Stimulated activated memory B cell treated with anti-CD40 and anti-IgM and Interleukin-4, amounts not matched to agents 10 μg/mL and 1 μg/mL and 100 μg/mL, for 72 hours (primary cell): ENCODE measurements at regions not wholly inside any gene's neighbourhood (a gene's known extent, or its start where the extent isn't known, plus 50 kb on each side); places are given as distances from the start of the nearest gene placed in this dataset.
"Not testable (repeated sequence)": the region's sequence is repeated elsewhere in the genome, so short reads cannot be mapped to it uniquely, and the experiment has no call there.

Experiments used
- ATAC-seq: fragments of 150-1000 bp; cut with Tn5 transposase; 2 replicates; pipeline ENCODE4 v1.10.0; 2021
- H3K27ac Mint-ChIP-seq: one replicate; pipeline ENCODE4 v1.8.0; 2022; ENCODE audit warnings: mild to moderate bottlenecking, mixed read lengths
- H3K27me3 Mint-ChIP-seq: one replicate; pipeline ENCODE4 v1.8.0; 2022; ENCODE audit warnings: mixed read lengths
- H3K36me3 Mint-ChIP-seq: one replicate; pipeline ENCODE4 v1.8.0; 2022; ENCODE audit warnings: mixed read lengths
- H3K4me1 Mint-ChIP-seq: one replicate; pipeline ENCODE4 v1.8.0; 2022; ENCODE audit warnings: mixed read lengths
- H3K4me3 Mint-ChIP-seq: one replicate; pipeline ENCODE4 v1.8.0; 2022; ENCODE audit warnings: mild to moderate bottlenecking, moderate library complexity, mixed read lengths
- H3K9me3 Mint-ChIP-seq: one replicate; pipeline ENCODE4 v1.8.0; 2022; ENCODE audit warnings: mixed read lengths

DNA sequence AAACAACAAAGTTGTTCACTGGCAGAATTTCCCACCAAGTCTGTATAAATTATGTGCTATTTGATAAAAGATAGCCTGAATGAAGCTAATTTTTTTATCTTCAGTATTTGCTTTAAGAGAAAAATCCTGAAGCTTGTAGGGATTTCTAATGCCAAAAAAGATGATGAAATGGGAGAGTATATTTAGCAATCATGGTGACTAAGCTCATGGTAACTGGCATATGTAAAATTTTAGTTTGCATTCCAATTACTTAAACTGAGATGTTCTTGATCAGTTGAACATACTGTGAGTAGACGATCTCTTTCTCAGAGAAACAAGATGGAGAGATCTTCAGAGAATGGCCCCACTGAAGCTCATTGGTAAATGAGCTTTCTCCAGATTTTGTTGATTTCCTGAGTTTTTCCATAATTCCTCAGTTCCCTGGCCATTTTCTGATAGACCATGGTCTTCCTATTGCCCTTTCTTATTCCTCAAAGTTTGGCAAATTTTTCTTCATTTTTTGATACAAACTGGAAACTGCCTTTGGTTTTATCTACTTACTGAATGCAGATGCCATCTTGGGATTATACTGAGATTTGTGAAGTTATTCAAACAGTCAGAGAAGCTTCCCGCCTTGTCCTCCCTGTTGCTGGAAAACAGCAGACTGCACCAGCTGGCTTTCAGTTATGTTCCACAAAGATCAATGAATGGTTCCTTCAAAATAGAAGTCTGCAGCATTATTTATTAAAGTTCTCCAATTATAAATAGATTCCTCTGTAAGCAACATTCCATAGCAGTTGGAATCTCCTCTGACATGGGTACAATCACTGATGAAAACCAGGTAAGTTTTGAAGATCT, 68.3 kb upstream of the ALOX12 start:
- Mint-ChIP-seq H3K4me3 (no peak overlapping the region), H3K27ac (no peak overlapping the region)

DNA sequence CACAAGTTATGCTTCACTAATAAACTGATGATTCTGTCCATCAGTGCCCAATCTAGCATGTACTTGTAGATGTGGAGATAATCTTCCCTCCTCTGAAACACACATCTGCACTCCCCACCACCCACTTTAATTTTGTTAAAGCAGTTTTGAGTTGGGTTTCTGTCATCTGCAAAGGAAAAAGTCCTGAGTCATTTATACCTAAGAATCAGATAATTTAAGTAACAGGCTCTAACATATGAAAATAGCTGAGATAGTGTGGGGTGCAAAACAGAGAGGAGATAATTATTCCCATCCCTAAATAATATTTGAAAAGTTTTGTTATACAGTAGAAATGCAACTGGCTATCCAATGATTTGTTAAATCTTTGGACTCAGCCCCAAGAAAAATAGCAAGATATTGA, 67.7 kb upstream of the ALOX12 start:
- Mint-ChIP-seq H3K36me3 (peaks cover 6% of the 10 kb centered on the region), H3K4me3 (no peak overlapping the region), H3K27ac (no peak overlapping the region), H3K4me1 (peaks cover 4% of the 10 kb centered on the region), H3K9me3 (no peaks in the 10 kb centered on the region), H3K27me3 (no peaks in the 10 kb centered on the region)
- ATAC-seq: no peak

More for the DNA sequence above, 68.3 kb upstream of the ALOX12 start:
- no peaks in the 10 kb centered on the region for H3K27me3 Mint-ChIP-seq
- ATAC-seq: no peak
- H3K9me3 Mint-ChIP-seq: no peaks in the 10 kb centered on the region
- peaks cover 6% of the 10 kb centered on the region for H3K36me3 Mint-ChIP-seq
- peaks cover 6% of the 10 kb centered on the region for H3K4me1 Mint-ChIP-seq

DNA sequence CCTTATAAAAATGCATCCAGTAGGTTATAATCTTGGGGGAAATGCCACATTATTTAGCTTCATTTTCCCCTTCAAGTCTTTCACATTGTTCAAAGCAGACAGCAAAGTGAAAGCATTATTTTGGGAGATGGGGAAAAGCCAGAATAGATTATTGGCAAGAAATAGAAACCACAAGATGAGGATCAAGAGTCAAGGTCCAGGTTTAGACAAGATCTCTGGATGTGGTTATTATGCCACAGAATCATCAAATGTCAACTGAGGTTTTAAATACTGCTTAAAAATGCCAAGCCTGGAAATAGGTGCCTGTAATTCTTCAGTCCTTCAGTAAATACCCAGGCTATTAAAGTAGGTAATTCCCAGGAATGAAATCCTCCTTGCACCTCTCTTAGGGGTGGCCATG, 65.1 kb upstream of the ALOX12 start:
- Mint-ChIP-seq H3K36me3 (peaks cover 9% of the 10 kb centered on the region), H3K4me3 (no peak overlapping the region)
- no peak for ATAC-seq

DNA sequence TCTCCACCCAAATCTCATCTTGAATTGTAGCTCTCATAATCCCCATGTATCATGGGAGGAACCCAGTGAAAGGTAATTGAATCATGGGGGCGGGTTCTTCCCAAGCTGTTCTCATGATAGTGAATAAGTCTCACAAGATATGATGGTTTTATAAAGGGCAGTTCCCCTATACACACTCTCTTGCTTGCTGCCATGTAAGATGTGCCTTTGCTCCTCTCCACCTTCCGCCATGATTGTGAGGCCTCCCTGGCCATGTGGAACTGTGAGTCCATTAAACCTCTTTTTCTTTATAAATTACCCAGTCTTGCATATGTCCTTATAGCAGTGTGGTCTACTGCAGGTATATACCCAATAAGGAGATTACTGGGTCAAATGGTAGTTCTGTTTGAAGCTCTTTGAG, 61.3 kb upstream of the ALOX12 start:
- not testable (repeated sequence) for H3K27me3 Mint-ChIP-seq, ATAC-seq, H3K27ac Mint-ChIP-seq, H3K36me3 Mint-ChIP-seq, H3K4me3 Mint-ChIP-seq, H3K9me3 Mint-ChIP-seq
- peaks cover 13% of the 10 kb centered on the region for H3K4me1 Mint-ChIP-seq

More for the DNA sequence above, 65.1 kb upstream of the ALOX12 start:
- no peak overlapping the region for H3K27ac Mint-ChIP-seq
- H3K9me3 Mint-ChIP-seq: peaks cover 7% of the 10 kb centered on the region
- H3K27me3 Mint-ChIP-seq: no peaks in the 10 kb centered on the region
- H3K4me1 Mint-ChIP-seq: peaks cover 2% of the 10 kb centered on the region

DNA sequence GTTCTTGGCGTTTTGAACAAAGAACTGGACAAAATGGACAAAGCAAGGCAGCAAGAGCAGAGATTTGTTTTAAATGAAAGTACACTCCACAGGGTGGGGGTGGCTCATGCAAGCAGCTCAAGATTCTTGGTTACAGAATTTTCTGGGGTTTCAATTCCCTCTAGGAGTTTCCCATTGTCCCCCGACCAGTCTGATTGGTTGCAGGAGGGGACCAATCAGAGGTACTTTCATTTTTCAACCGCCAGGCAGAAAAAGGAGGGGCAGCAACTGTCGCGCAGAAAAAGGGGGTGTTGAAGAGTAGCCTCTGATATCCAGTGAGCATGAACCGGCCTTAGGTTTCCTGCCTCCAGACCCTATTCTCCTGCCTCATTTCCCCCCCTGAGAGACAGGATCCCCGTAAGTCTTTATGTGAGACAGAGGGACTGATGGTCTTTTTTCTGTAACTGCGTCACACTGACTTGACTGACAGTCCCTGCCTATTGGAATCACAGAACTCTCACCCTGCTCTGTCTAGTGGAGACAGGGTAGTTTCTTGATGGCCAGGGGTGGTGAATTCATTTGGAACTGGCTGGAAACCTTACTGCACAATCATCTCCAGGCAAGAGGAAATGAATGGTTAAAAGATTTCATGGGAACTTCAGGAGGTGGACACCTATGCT, 59.4 kb upstream of the ALOX12 start:
- Mint-ChIP-seq H3K9me3 (peaks cover 7% of the 10 kb centered on the region), H3K27ac (peak overlapping the region; percentile 64), H3K27me3 (no peaks in the 10 kb centered on the region), H3K4me3 (peak overlapping the region; percentile 76), H3K4me1 (peaks cover 13% of the 10 kb centered on the region), H3K36me3 (peaks cover 8% of the 10 kb centered on the region)
- peak; percentile 83 for ATAC-seq

DNA sequence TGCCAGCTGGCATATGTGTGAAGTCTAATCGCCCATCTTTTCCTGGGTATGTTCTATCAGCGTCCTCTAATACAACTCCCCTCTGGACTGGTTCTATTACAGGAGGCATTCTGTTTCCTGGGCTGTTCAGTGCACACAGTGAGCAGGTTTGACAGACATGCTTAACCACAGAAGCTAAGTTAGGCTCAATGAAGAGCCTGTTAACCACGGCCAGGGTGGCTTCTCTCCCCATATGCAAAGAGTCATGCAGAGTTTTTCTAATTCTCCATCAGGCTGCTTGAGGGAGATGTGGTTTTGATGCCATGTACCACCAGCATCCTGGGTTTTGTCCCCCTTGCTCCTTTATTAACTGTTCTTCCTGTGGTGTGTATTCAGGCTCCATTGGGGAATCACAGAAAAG, 57.2 kb upstream of the ALOX12 start:
- Mint-ChIP-seq H3K27me3 (no peaks in the 10 kb centered on the region), H3K27ac (no peak overlapping the region), H3K4me3 (no peak overlapping the region), H3K36me3 (peaks cover 8% of the 10 kb centered on the region), H3K4me1 (peaks cover 13% of the 10 kb centered on the region), H3K9me3 (peaks cover 7% of the 10 kb centered on the region)
- no peak for ATAC-seq

DNA sequence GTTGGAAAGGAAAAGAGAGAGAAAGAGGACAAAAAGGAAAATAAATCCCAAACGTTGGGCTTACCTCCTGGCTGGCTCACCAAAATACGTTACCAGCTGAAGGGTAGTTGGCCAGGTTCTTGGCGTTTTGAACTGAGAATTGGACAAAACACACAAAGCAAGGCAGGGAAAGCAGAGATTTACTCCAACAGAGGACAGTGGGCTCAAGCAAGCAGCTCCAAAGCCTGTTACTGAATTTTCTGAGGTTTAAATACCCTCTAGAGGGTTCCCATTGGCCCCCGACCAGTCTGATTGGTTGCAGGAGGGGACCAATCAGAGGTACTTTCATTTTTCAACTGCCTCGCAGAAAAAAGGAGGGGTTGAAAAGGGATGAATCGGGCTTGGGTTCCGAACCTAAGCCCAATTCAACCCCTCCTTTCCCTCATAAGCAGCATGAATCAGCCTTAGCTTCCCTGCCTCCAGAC, 55.6 kb upstream of the ALOX12 start:
- ATAC-seq: no peak

DNA sequence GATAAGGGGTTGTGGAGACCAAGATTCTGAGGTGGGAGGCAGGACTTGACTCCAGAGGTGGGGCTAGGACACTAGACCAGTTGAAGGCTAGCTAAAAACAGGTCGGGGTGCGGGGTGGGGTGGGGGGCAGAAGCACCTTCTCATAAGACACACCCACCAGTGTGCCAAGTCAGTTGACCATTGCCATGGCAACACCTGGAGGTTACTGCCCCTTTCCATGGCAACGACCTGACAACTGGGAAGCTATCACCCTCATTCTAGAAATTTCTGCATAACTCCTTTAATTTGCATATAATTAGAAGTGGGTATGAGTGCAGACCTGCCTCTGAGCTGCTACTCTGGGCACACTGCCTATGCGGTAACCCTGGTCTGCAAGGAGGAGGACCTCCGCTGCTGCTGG, 53.9 kb upstream of the ALOX12 start:
- Mint-ChIP-seq H3K36me3 (no peaks in the 10 kb centered on the region), H3K27me3 (no peaks in the 10 kb centered on the region), H3K27ac (no peak overlapping the region), H3K4me1 (peaks cover 4% of the 10 kb centered on the region), H3K4me3 (no peak overlapping the region), H3K9me3 (no peaks in the 10 kb centered on the region)
- ATAC-seq: no peak

More for the DNA sequence above, 55.6 kb upstream of the ALOX12 start:
- Mint-ChIP-seq H3K27ac (no peak overlapping the region), H3K4me1 (peaks cover 13% of the 10 kb centered on the region), H3K36me3 (no peaks in the 10 kb centered on the region), H3K9me3 (no peaks in the 10 kb centered on the region), H3K4me3 (peak overlapping the region; percentile 60), H3K27me3 (no peaks in the 10 kb centered on the region)

DNA sequence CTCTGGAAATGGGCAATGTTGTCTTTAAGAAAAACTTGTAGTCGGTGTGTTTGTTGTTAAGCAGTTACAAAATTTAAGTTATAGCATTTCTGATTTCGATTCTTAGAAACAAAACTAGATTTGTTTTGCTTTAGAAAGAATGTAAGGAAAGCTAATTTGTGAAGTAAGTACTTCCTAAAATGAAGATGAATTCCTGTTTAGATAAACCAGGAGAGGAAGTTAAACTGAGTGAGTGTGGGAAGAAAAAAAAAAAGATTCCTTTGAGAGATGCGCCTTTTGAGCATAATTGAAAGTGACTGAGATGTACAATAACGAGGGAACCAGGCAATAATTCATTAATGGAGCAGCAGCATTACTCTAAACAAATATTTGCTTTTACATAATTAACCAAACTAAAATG, 52.4 kb upstream of the ALOX12 start:
- no peaks in the 10 kb centered on the region for H3K36me3 Mint-ChIP-seq
- H3K4me1 Mint-ChIP-seq: peaks cover 5% of the 10 kb centered on the region
- no peaks in the 10 kb centered on the region for H3K27me3 Mint-ChIP-seq
- no peaks in the 10 kb centered on the region for H3K9me3 Mint-ChIP-seq
- no peak for ATAC-seq
- H3K27ac Mint-ChIP-seq: no peak overlapping the region
- H3K4me3 Mint-ChIP-seq: no peak overlapping the region
